Colonic mucosa (tissue), 4 donors: ENCODE measurements at regions not wholly inside any gene's neighbourhood (a gene's known extent, or its start where the extent isn't known, plus 50 kb on each side); places are given as distances from the start of the nearest gene placed in this dataset.

ENCODE experiments used
- DNase-seq: peaks from one replicate; pipeline ENCODE4 v3.0.0-alpha.2; 2020
- H3K27ac ChIP-seq: fragments of 200-600 bp; one replicate; pipeline ENCODE4 v1.8.0; 2021
- H3K27me3 ChIP-seq: fragments of 200-600 bp; one replicate; pipeline ENCODE4 v1.8.0; 2021
- H3K36me3 ChIP-seq: fragments of 200-600 bp; one replicate; pipeline ENCODE4 v1.8.0; 2021
- H3K4me1 ChIP-seq: fragments of 200-600 bp; one replicate; pipeline ENCODE4 v1.8.0; 2021; ENCODE audit warnings: mild to moderate bottlenecking
- H3K4me3 ChIP-seq: fragments of 200-600 bp; one replicate; pipeline ENCODE4 v1.8.0; 2021
- H3K9ac ChIP-seq, 2 donors: one replicate each; pipeline ENCODE4 v1.7.0; 2013; ENCODE audit warnings: control low read depth in 2 of 2, low read depth in 2 of 2, low read length in 2 of 2
- H3K9me3 ChIP-seq: fragments of 200-600 bp; one replicate; pipeline ENCODE4 v1.8.0; 2021
- intact Hi-C: fragments of 100-400 bp; cut with DNase I; formaldehyde crosslinking; loops from one replicate; pipeline ENCODE4 v1.14.1; 2022
- TF ChIP-seq, protein P1 (sequence below): fragments of 200-600 bp; IDR thresholded peaks from one replicate; pipeline ENCODE4 v1.8.0; 2022; ENCODE audit warnings: antibody characterized with exemption, mild to moderate bottlenecking
- donor health status: healthy.
- donor health status: DM: no; HTN: no; CAD: no.
- donor health status: DM: no; HTN: no; CAD: no.

DNA sequence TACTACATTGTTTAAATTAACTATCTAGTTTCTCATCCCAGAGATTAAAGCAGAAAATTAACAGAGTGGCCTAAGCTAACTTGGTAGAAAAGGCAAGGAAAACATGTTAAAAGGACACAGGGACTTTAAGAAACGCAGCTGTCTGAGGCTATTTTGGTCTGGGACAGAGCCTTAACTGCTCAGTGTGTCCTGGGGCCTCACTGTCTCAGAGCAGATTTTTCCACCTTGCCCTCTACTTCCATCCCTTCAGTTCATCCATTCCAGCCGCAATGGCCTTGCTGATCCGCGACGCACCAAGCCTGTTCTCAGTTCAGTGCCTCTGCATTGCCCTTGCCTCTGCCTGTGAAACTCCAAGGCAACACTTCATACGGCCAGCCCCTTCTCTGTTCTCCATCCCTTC lies 114.9 kb upstream of the OSR1 start:
- intact Hi-C loops, result no loop called here
- Histone ChIP-seq H3K9ac (no peak overlapping the region), H3K36me3 (no peaks in the 10 kb centered on the region), H3K27me3 (no peaks in the 10 kb centered on the region), H3K4me1 (no peaks in the 10 kb centered on the region), H3K4me3 (no peak overlapping the region), H3K9me3 (no peaks in the 10 kb centered on the region), H3K27ac (no peak overlapping the region)
- no peak for DNase-seq
- TF ChIP-seq, protein P1, sequence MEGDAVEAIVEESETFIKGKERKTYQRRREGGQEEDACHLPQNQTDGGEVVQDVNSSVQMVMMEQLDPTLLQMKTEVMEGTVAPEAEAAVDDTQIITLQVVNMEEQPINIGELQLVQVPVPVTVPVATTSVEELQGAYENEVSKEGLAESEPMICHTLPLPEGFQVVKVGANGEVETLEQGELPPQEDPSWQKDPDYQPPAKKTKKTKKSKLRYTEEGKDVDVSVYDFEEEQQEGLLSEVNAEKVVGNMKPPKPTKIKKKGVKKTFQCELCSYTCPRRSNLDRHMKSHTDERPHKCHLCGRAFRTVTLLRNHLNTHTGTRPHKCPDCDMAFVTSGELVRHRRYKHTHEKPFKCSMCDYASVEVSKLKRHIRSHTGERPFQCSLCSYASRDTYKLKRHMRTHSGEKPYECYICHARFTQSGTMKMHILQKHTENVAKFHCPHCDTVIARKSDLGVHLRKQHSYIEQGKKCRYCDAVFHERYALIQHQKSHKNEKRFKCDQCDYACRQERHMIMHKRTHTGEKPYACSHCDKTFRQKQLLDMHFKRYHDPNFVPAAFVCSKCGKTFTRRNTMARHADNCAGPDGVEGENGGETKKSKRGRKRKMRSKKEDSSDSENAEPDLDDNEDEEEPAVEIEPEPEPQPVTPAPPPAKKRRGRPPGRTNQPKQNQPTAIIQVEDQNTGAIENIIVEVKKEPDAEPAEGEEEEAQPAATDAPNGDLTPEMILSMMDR, result no peak

- H3K9ac ChIP-seq, result no peak overlapping the region
- intact Hi-C loops, result no loop called here
- no peaks in the 10 kb centered on the region for H3K27me3 ChIP-seq
- no peak overlapping the region for H3K27ac ChIP-seq
- no peaks in the 10 kb centered on the region for H3K9me3 ChIP-seq
- H3K4me3 ChIP-seq, result no peak overlapping the region
- TF ChIP-seq, protein P1, result no peak
- no peak for DNase-seq
- no peaks in the 10 kb centered on the region for H3K4me1 ChIP-seq
- H3K36me3 ChIP-seq, result no peaks in the 10 kb centered on the region
Measured at GRCh38 chr2:19472391-19472978, 114.1 kb upstream of the OSR1 start.

DNA sequence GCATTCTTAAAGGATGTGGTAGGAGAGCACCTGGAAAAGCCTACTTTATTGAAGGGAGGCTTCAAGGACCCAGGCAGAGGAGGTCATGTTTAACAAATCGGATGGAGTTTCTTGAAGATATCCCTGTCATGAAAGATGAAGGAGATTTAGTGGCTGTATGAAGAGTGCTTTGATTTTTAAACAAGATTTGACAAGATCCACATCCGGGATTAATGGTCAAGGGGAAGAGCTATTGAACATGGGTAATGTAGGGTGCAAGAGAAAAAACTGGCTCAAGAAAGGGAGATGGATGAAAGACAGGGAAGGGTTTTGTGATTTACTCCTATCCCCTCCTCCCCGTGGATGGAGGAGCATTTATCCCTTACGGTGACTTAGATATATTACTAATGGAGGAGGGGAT lies 113.1 kb upstream of the OSR1 start:
- no peak for DNase-seq
- Histone ChIP-seq H3K9me3 (no peaks in the 10 kb centered on the region), H3K9ac (no peak overlapping the region), H3K27ac (no peak overlapping the region), H3K27me3 (no peaks in the 10 kb centered on the region), H3K36me3 (no peaks in the 10 kb centered on the region), H3K4me3 (no peak overlapping the region), H3K4me1 (no peaks in the 10 kb centered on the region)
- intact Hi-C loops, result no loop called here
- TF ChIP-seq, protein P1, result no peak

DNA sequence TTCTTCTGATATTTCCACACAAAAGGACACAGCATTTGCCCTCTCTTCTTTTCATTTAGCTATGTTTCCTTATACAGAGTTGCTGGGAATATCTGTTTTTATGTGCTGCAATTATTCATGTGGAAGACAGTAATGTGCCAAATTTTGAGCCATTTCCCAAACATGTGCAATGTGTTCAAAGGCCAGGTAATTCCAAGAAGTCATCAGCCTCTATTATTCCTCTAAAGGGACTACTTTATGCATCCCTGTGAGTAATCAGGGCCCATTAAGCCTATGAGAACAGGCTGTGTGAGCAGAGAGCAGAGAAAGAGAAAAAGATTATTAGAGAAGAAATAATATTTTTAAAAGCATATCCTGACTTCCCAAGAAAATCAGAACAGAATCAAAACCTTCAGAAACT lies 107.6 kb upstream of the OSR1 start:
- no peak overlapping the region for H3K4me3 ChIP-seq
- TF ChIP-seq, protein P1, result no peak
- no peak overlapping the region for H3K27ac ChIP-seq
- intact Hi-C loops, result no loop called here
- H3K4me1 ChIP-seq, result no peaks in the 10 kb centered on the region
- H3K27me3 ChIP-seq, result no peaks in the 10 kb centered on the region
- no peak for DNase-seq
- H3K9ac ChIP-seq, result no peak overlapping the region
- no peaks in the 10 kb centered on the region for H3K9me3 ChIP-seq
- H3K36me3 ChIP-seq, result no peaks in the 10 kb centered on the region

DNA sequence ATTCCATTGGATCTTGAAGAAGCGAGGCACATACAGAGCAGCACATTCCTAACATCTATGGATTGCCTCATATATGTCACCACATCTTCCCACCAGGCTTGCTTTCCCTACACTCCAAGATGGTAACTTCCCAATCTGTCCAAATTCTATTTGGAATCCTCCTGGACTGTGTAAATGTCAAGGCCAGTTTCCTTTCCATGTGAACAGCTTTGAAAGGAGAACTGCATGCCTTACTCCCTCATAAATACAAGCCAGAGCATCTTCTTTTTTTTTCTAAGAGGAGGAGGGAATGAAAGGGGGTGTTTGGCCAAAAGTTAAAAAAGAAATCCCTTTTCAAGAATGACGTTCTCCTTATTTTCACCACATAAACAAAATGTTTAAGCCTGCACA lies 103.8 kb upstream of the OSR1 start:
- H3K27ac ChIP-seq, result no peak overlapping the region
- DNase-seq, result no peak
- H3K9ac ChIP-seq, result no peak overlapping the region

More for the DNA sequence above, 103.8 kb upstream of the OSR1 start:
- Histone ChIP-seq H3K36me3 (no peaks in the 10 kb centered on the region), H3K9me3 (no peaks in the 10 kb centered on the region), H3K4me1 (no peaks in the 10 kb centered on the region), H3K27me3 (no peaks in the 10 kb centered on the region), H3K4me3 (no peak overlapping the region)
- intact Hi-C loops, result no loop called here
- TF ChIP-seq, protein P1, result no peak
